Testis (tissue), 2 donors: ENCODE measurements at regions not wholly inside any gene's neighbourhood (a gene's known extent, or its start where the extent isn't known, plus 50 kb on each side); places are given as distances from the start of the nearest gene placed in this dataset.
"Not testable (repeated sequence)": the region's sequence is repeated elsewhere in the genome, so short reads cannot be mapped to it uniquely, and the experiment has no call there.

ENCODE experiments used
- CTCF ChIP-seq, 3 experiments: fragments of 450-650 bp in 2 of 3; fragments of 200-600 bp in 1 of 3; sonication (generic) in 1 of 3; IDR thresholded peaks; one replicate each; pipeline ENCODE4 v1.5.1; 2016 to 2019; ENCODE audit warnings: antibody characterized with exemption in 3 of 3, mild to moderate bottlenecking in 2 of 3, moderate library complexity in 1 of 3
- POLR2A ChIP-seq: fragments of 450-650 bp; IDR thresholded peaks from one replicate; pipeline ENCODE4 v1.6.1; 2017; ENCODE audit warnings: antibody characterized with exemption, mild to moderate bottlenecking, moderate library complexity

GRCh38 chr2:87634106-87634505, 113.8 kb upstream of the PLGLB2 start:
- TF ChIP-seq CTCF (IDR thresholded peaks at IDR 0.05); POLR2A: not testable (repeated sequence)
